DOHH2 (cell line): ENCODE measurements at regions not wholly inside any gene's neighbourhood (a gene's known extent, or its start where the extent isn't known, plus 50 kb on each side); places are given as distances from the start of the nearest gene placed in this dataset.

Experiments
- H3F3A ChIP-seq: fragments of 200-600 bp; sonication (generic), shearing (Covaris generic); 2 replicates; pipeline ENCODE4 v1.6.0; 2016; ENCODE audit warnings: antibody characterized with exemption, mild to moderate bottlenecking; ENCODE audit not compliant: control insufficient read depth, insufficient read depth
- H3K27ac ChIP-seq: fragments of 200-600 bp; sonication (generic); 2 replicates; pipeline ENCODE4 v1.5.1; 2014; ENCODE audit warnings: low read depth, mild to moderate bottlenecking, low read length, moderate library complexity
- H3K27me3 ChIP-seq: fragments of 200-600 bp; sonication (generic); 2 replicates; pipeline ENCODE4 v1.6.1; 2014; ENCODE audit warnings: mild to moderate bottlenecking, low read length, mixed read lengths; ENCODE audit not compliant: control insufficient read depth
- H3K36me3 ChIP-seq: fragments of 200-600 bp; sonication (generic); 2 replicates; pipeline ENCODE4 v1.6.1; 2014; ENCODE audit warnings: mild to moderate bottlenecking, low read length, moderate library complexity, mixed read lengths; ENCODE audit not compliant: control insufficient read depth
- H3K4me1 ChIP-seq: fragments of 200-600 bp; sonication (generic); 2 replicates; pipeline ENCODE4 v1.6.1; 2014; ENCODE audit warnings: mild to moderate bottlenecking, low read length, mixed read lengths; ENCODE audit not compliant: control insufficient read depth
- H3K4me2 ChIP-seq: fragments of 200-600 bp; sonication (generic); 2 replicates; pipeline ENCODE4 v1.6.0; 2014; ENCODE audit warnings: mild to moderate bottlenecking, low read length, moderate library complexity
- H3K4me3 ChIP-seq: fragments of 200-600 bp; sonication (generic); 2 replicates; pipeline ENCODE4 v1.5.1; 2014; ENCODE audit warnings: mild to moderate bottlenecking, low read length, mixed read lengths
- H3K79me2 ChIP-seq: fragments of 200-600 bp; sonication (generic); 2 replicates; pipeline ENCODE4 v1.6.1; 2014; ENCODE audit warnings: mild to moderate bottlenecking, low read length, mixed read lengths; ENCODE audit not compliant: control insufficient read depth
- H3K9me2 ChIP-seq: fragments of 200-600 bp; sonication (generic); replicated peaks from 2 replicates; pipeline ENCODE4 v1.6.1; 2014; ENCODE audit warnings: mild to moderate bottlenecking, low read length, mixed read lengths; ENCODE audit not compliant: control insufficient read depth
- H3K9me3 ChIP-seq: fragments of 200-600 bp; sonication (generic); 2 replicates; pipeline ENCODE4 v1.6.1; 2014; ENCODE audit warnings: antibody characterized with exemption, low read length, mixed read lengths; ENCODE audit not compliant: control insufficient read depth, insufficient read depth
- H4K20me1 ChIP-seq: fragments of 200-600 bp; sonication (generic); 2 replicates; pipeline ENCODE4 v1.6.0; 2014; ENCODE audit warnings: low read depth, mild to moderate bottlenecking, antibody characterized with exemption, low read length, moderate library complexity; ENCODE audit not compliant: control insufficient read depth, insufficient read depth
- EZH2phosphoT487 ChIP-seq: fragments of 200-600 bp; sonication (generic); IDR thresholded peaks from 2 replicates; pipeline ENCODE4 v1.6.1; 2017; ENCODE audit warnings: borderline replicate concordance, mild to moderate bottlenecking, antibody characterized with exemption, low read length, moderate library complexity, mixed read lengths
- TF ChIP-seq, protein P1 (sequence below): fragments of 200-600 bp; sonication (generic); IDR thresholded peaks from one replicate; pipeline ENCODE4 v1.5.1; 2014; ENCODE audit warnings: antibody characterized with exemption, mild to moderate bottlenecking, low read depth, low read length; ENCODE audit not compliant: poor library complexity, severe bottlenecking

DNA sequence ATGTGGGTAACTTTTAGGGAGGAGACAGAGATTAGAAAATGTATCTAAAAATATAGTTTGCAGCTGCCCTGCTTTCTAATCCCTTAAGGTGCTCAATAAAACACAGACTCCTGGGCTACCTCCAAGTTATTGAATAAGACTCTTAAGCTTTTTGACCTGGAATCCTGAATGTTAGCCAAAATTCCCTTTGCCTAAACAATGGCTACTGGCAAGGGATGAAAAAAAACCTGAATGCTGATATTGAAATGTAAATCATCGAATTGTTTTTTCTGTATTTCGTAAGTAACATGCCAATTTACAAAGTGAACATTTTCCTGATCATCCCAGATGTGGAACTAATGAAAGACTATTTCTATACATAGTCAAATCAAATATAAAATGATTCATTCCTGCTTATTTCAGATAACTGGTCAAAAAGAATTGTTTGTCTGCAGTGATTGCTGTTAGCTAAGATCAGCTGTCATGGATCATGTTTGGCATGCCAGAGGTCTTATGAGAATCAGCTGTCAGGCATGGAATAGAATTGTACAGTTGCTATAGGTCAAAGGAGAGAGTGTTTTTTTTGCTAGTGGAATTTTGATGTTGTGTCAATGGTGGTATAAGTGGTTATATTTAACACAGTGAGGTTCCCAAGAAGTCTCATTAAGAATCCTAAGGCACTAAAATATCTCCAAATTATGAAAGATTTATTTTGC is 363.6 kb upstream of the CWC22 start:
- H3K4me1 ChIP-seq, result peaks cover 13% of the 10 kb centered on the region
- no peaks in the 10 kb centered on the region for H3K9me2 ChIP-seq
- no peaks in the 10 kb centered on the region for H3F3A ChIP-seq
- H3K9me3 ChIP-seq, result no peaks in the 10 kb centered on the region
- no peak for TF ChIP-seq EZH2phosphoT487
- TF ChIP-seq, protein P1, sequence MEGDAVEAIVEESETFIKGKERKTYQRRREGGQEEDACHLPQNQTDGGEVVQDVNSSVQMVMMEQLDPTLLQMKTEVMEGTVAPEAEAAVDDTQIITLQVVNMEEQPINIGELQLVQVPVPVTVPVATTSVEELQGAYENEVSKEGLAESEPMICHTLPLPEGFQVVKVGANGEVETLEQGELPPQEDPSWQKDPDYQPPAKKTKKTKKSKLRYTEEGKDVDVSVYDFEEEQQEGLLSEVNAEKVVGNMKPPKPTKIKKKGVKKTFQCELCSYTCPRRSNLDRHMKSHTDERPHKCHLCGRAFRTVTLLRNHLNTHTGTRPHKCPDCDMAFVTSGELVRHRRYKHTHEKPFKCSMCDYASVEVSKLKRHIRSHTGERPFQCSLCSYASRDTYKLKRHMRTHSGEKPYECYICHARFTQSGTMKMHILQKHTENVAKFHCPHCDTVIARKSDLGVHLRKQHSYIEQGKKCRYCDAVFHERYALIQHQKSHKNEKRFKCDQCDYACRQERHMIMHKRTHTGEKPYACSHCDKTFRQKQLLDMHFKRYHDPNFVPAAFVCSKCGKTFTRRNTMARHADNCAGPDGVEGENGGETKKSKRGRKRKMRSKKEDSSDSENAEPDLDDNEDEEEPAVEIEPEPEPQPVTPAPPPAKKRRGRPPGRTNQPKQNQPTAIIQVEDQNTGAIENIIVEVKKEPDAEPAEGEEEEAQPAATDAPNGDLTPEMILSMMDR, result no peak
- no peak overlapping the region for H3K4me3 ChIP-seq
- no peak overlapping the region for H3K4me2 ChIP-seq
- H3K27ac ChIP-seq, result no peak overlapping the region
- H3K79me2 ChIP-seq, result no peaks in the 10 kb centered on the region
- no peaks in the 10 kb centered on the region for H4K20me1 ChIP-seq
- no peaks in the 10 kb centered on the region for H3K27me3 ChIP-seq
- no peaks in the 10 kb centered on the region for H3K36me3 ChIP-seq

DNA sequence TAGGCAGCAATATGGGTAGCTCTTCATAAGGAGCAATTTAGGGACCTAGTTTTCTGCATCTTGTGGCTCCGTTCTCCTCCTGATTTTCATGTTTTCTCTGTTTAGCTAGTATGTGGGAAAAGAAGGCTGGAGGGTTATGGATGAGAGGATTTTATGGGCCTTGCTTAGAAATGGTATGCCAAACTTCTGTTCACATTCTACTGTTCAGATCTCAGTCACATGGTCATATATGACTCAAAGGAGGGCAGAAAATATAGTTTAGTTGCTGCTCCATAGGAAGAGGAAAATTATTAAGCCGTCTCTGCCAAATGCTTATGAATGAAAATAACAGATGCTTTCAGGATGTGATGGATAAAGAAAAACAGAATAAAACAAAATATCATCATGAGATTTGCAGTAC is 361.8 kb upstream of the CWC22 start:
- no peaks in the 10 kb centered on the region for H3K9me2 ChIP-seq
- H3K9me3 ChIP-seq, result no peaks in the 10 kb centered on the region
- no peak overlapping the region for H3K4me2 ChIP-seq
- no peaks in the 10 kb centered on the region for H4K20me1 ChIP-seq
- H3K79me2 ChIP-seq, result no peaks in the 10 kb centered on the region
- TF ChIP-seq, protein P1, result no peak
- TF ChIP-seq EZH2phosphoT487, result no peak
- no peaks in the 10 kb centered on the region for H3F3A ChIP-seq
- no peak overlapping the region for H3K4me3 ChIP-seq
- peaks cover 18% of the 10 kb centered on the region for H3K4me1 ChIP-seq
- H3K27me3 ChIP-seq, result no peaks in the 10 kb centered on the region
- H3K36me3 ChIP-seq, result no peaks in the 10 kb centered on the region
- no peak overlapping the region for H3K27ac ChIP-seq

DNA sequence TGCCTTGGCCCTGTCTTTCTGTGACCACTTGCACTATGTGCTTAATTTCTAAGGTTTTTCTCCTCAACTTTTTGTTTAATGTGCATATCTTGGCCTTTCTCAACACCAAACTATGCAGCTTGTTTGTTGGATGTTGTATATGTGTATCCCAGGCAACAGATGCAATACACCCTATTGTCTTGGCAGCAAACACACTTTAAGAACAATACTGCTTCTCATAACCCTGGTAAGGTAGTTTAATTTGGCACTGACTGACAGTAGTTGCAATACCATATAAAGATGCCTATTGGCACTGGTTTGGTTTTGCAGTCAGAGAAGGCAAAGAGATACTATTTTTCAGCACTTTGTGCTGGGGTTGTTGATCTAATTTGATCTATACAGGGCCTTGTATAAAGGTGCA is 360.7 kb upstream of the CWC22 start:
- Histone ChIP-seq H3K27me3 (no peaks in the 10 kb centered on the region), H3K27ac (no peak overlapping the region), H3K4me2 (no peak overlapping the region), H3K4me3 (no peak overlapping the region), H3K36me3 (no peaks in the 10 kb centered on the region), H3K9me2 (no peaks in the 10 kb centered on the region), H3K79me2 (no peaks in the 10 kb centered on the region), H3F3A (no peaks in the 10 kb centered on the region), H3K9me3 (no peaks in the 10 kb centered on the region), H3K4me1 (peaks cover 18% of the 10 kb centered on the region), H4K20me1 (no peaks in the 10 kb centered on the region)
- TF ChIP-seq, protein P1, result no peak
- no peak for TF ChIP-seq EZH2phosphoT487
